ENCODE measurements at regions not wholly inside any gene's neighbourhood (a gene's known extent, or its start where the extent isn't known, plus 50 kb on each side); places are given as distances from the start of the nearest gene placed in this dataset.

DNA sequence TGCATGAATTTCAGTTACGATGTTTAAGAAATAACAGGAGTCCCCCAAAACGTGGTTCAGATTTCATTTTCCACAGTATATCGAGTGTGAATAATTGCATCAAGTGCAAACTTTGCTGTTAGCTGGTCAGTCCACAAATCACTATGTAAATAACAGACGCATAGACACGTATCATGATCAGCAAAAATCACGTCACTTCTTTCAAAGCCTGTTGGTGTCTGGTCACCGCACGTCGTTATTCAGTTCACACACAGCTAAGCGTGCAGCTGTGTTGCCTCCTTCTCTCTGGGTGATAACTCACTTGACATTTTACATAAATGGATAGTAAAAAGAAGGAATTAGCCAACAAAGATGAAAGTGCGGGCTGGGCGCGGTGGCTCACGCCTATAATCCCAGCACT, 126.8 kb upstream of the MED13L start:
- no peaks in the 10 kb centered on the region for H3K27me3 ChIP-seq (ENCODE audit: insufficient read depth, low read length)
- H3K4me3 ChIP-seq (ENCODE audit: low read depth, low read length) = no peak overlapping the region
- H3K79me2 ChIP-seq (ENCODE audit: control insufficient read depth, insufficient read depth, low read length, unreplicated experiment) = no peaks in the 10 kb centered on the region
- H3K27ac ChIP-seq (ENCODE audit: low read depth, low read length) = no peak overlapping the region
- no peaks in the 10 kb centered on the region for H3K36me3 ChIP-seq (ENCODE audit: insufficient read depth, low read length)
- H2AFZ ChIP-seq (ENCODE audit: low read length, unreplicated experiment) = no peak overlapping the region
- H3K4me1 ChIP-seq (ENCODE audit: control insufficient read depth, insufficient read depth, low read length, unreplicated experiment) = peaks cover 25% of the 10 kb centered on the region

DNA sequence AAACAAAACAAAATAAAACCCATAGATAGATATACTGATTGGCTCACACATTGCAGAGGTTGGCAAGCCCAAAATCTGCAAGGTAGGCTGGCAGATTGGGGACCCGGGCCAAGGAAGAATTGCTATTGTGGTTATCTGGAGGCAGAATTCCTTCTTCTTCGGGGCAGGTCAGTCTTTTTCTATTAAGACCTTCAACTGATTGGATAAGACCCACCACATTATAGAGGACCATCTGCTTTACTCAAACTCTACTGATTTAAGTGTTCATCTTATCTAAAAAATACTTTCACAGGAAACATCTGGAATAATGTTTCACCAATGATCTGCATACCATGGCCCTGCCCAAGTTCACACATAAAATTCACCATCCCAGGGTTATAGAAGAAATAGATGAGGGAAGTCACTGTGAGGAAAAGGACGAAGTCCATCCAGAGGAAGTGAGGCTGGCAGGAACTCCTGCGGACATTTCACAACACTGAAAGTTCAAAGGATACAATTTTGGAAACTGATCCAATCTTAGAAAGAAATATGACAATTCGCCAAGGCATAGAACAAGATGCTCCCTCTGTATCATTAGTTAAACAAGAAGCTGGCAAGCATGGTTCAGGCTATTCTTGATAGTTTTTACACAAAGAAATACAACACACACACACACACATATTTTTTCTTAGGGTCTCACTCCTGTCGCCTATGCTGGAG, 127.6 kb upstream of the MED13L start:
- Histone ChIP-seq H2AFZ (ENCODE audit: low read length, unreplicated experiment) (no peak overlapping the region), H3K27ac (ENCODE audit: low read depth, low read length) (no peak overlapping the region), H3K79me2 (ENCODE audit: control insufficient read depth, insufficient read depth, low read length, unreplicated experiment) (no peaks in the 10 kb centered on the region)

DNA sequence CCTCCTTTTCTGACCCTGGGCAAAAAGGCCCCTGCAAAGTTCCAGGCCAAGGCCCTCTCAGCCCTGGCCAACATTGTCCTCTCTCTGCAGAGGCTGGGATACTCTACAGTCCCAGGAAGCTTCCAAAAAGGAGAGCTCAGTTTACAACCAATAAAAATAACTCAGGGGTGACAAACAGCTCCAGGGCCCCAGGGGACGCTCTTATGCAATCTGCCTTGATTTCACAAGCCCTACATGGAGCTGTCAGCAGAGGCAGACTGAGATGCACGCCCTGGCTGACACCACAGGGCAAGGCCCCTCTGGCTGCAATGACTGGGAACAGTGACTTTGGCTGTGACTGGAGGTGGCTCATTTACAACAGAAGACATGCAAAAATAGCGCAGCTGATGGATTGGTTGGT, 129.0 kb upstream of the MED13L start:
- no peak overlapping the region for H3K4me3 ChIP-seq (ENCODE audit: low read depth, low read length)
- no peaks in the 10 kb centered on the region for H3K27me3 ChIP-seq (ENCODE audit: insufficient read depth, low read length)
- no peak overlapping the region for H2AFZ ChIP-seq (ENCODE audit: low read length, unreplicated experiment)
- H3K4me1 ChIP-seq (ENCODE audit: control insufficient read depth, insufficient read depth, low read length, unreplicated experiment) = peaks cover 33% of the 10 kb centered on the region
- H3K36me3 ChIP-seq (ENCODE audit: insufficient read depth, low read length) = no peaks in the 10 kb centered on the region
- no peaks in the 10 kb centered on the region for H3K79me2 ChIP-seq (ENCODE audit: control insufficient read depth, insufficient read depth, low read length, unreplicated experiment)
- no peak overlapping the region for H3K27ac ChIP-seq (ENCODE audit: low read depth, low read length)

More for the DNA sequence above, 127.6 kb upstream of the MED13L start:
- no peak overlapping the region for H3K4me3 ChIP-seq (ENCODE audit: low read depth, low read length)
- H3K27me3 ChIP-seq (ENCODE audit: insufficient read depth, low read length) = no peaks in the 10 kb centered on the region
- H3K4me1 ChIP-seq (ENCODE audit: control insufficient read depth, insufficient read depth, low read length, unreplicated experiment) = peaks cover 25% of the 10 kb centered on the region
- no peaks in the 10 kb centered on the region for H3K36me3 ChIP-seq (ENCODE audit: insufficient read depth, low read length)

DNA sequence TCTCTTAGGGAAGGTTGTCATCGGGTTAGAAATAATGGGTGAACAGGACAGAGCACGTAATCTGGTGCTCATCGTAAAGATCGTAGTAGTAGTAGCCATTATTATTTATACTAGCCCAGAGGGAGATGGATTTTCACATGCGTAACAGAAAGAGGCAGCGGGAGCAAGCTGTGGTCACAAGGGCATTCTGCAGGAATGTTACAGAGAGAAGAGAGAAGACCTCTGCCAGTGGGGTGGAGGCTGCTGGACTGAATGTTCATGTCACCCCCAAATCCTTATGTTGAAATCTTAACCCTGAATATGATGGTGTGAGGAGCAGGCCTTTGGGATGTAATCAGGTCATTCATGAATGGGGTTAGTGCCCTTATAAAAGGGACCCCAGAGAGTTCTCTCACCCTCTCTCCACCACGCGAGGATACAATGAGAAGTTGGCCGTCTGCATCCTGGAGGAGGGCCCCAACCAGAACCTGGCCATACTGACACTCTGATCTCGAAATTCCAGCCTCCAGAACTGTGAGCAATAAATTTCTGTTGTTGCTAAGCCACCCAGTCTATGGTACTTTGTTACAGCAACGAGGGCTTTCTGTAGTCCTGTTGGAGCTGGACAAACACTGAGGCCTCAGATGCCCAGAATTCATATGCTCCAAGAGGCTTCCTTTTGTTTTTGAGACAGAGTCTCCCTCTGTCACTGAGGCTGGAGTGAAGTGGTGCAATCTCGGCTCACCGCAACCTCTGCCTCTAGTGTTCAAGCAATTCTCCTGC, 131.2 kb upstream of the MED13L start:
- no peak overlapping the region for H3K27ac ChIP-seq (ENCODE audit: low read depth, low read length)
- no peaks in the 10 kb centered on the region for H3K27me3 ChIP-seq (ENCODE audit: insufficient read depth, low read length)
- no peak overlapping the region for H2AFZ ChIP-seq (ENCODE audit: low read length, unreplicated experiment)
- no peaks in the 10 kb centered on the region for H3K36me3 ChIP-seq (ENCODE audit: insufficient read depth, low read length)
- H3K4me1 ChIP-seq (ENCODE audit: control insufficient read depth, insufficient read depth, low read length, unreplicated experiment) = peaks cover 33% of the 10 kb centered on the region
- no peaks in the 10 kb centered on the region for H3K79me2 ChIP-seq (ENCODE audit: control insufficient read depth, insufficient read depth, low read length, unreplicated experiment)
- H3K4me3 ChIP-seq (ENCODE audit: low read depth, low read length) = no peak overlapping the region

DNA sequence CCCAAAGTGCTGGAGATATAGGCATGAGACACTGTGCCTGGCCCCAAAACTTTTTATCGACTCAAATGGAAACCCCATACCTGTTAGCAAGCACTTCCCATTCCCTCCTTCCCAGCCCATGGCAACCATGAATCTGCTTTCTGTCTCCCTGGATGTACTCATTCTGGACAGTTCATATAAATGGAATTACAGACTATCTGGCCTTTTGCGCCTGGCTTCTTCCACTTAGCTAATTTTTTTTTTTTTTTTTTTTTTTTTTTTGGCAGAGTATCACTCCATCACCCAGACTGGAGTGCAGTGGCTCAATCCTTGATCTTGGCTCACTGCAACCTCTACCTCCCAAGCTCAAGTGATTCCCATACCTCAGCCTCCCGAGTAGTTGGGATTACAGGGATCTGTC, 134.5 kb upstream of the MED13L start:
- Histone ChIP-seq H3K79me2 (ENCODE audit: control insufficient read depth, insufficient read depth, low read length, unreplicated experiment) (no peaks in the 10 kb centered on the region), H3K36me3 (ENCODE audit: insufficient read depth, low read length) (no peaks in the 10 kb centered on the region), H3K4me3 (ENCODE audit: low read depth, low read length) (no peak overlapping the region), H3K4me1 (ENCODE audit: control insufficient read depth, insufficient read depth, low read length, unreplicated experiment) (peaks cover 15% of the 10 kb centered on the region), H2AFZ (ENCODE audit: low read length, unreplicated experiment) (no peak overlapping the region), H3K27me3 (ENCODE audit: insufficient read depth, low read length) (no peaks in the 10 kb centered on the region), H3K27ac (ENCODE audit: low read depth, low read length) (no peak overlapping the region)

DNA sequence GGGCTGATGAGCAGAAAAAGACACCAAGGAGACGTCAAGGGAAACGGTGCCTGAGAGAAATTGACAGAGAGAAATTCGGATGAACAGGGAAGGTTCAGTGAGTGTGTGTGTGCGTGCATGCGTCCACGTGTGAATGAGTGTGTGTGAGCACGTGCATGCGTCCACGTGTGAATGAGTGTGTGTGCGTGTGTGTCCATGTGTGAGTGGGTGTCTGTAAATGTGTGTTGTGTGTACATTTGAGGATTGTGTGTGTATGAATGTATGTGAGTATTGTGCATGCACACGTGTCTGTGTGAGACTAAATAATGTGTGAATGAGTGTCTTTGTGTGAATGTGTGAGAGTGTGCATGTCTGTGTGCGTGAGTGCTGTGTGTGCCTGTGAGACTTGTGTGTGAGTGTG, 137.4 kb upstream of the MED13L start:
- H3K36me3 ChIP-seq (ENCODE audit: insufficient read depth, low read length) = no peaks in the 10 kb centered on the region
- H3K27ac ChIP-seq (ENCODE audit: low read depth, low read length) = no peak overlapping the region
- H3K4me3 ChIP-seq (ENCODE audit: low read depth, low read length) = no peak overlapping the region
- H2AFZ ChIP-seq (ENCODE audit: low read length, unreplicated experiment) = no peak overlapping the region
- H3K27me3 ChIP-seq (ENCODE audit: insufficient read depth, low read length) = no peaks in the 10 kb centered on the region
- peaks cover 8% of the 10 kb centered on the region for H3K4me1 ChIP-seq (ENCODE audit: control insufficient read depth, insufficient read depth, low read length, unreplicated experiment)
- no peaks in the 10 kb centered on the region for H3K79me2 ChIP-seq (ENCODE audit: control insufficient read depth, insufficient read depth, low read length, unreplicated experiment)

DNA sequence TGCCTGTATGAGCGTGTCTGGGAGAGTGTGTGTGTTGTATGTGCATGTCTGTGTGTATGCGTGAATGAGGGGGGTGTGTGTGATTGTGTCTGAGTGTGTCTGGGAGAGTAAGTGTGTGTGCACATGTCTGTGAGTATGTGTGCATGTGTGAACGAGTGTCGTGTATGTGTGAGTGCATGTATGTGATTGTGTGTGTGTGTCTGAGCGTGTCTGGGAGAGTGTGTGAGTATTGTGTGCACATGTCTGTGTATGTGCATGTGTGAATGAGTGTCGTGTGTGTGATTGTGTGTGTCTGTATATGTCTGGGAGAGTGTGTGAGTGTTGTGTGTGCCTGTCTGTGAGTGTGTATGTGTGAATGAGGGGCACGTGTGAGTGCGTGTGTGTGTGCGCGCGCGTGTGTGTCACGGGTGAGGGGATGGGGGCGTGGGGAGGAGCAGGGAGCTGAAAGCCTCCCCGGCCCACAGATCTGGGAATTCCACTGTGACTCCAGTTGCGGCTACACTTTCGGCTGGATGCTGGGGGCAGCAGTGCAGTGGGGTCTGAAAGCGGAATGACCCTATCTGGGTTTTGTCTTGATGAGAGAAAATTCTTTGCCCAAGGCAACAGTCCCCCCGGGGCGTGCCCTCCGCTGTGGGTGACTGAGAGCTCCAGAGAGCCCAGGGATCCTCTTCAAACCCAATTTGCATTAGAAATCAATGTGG, 138.1 kb upstream of the MED13L start:
- Histone ChIP-seq H2AFZ (ENCODE audit: low read length, unreplicated experiment) (no peak overlapping the region), H3K4me3 (ENCODE audit: low read depth, low read length) (no peak overlapping the region), H3K4me1 (ENCODE audit: control insufficient read depth, insufficient read depth, low read length, unreplicated experiment) (peaks cover 6% of the 10 kb centered on the region), H3K27me3 (ENCODE audit: insufficient read depth, low read length) (no peaks in the 10 kb centered on the region), H3K36me3 (ENCODE audit: insufficient read depth, low read length) (no peaks in the 10 kb centered on the region), H3K27ac (ENCODE audit: low read depth, low read length) (no peak overlapping the region), H3K79me2 (ENCODE audit: control insufficient read depth, insufficient read depth, low read length, unreplicated experiment) (no peaks in the 10 kb centered on the region)

DNA sequence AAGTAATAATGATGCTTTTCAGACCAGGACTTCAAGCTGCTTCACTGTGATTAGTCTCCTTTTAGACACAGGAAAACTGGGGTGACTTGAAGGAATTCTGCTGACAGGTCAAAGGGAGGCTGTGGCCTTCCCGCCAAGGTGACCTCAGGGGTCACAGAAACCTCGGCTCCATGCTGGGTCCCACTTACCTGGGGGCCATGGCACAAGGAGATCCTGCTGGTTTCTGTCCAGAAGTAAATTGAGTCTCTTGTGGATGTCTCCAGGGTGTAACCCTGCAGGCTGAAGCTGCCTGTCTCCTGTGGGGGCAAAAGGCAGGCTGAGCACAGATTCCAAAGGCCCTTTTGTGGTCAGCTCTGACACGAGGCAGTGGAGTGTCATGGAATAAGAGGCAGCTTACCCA, 138.7 kb upstream of the MED13L start:
- Histone ChIP-seq H3K4me1 (ENCODE audit: control insufficient read depth, insufficient read depth, low read length, unreplicated experiment) (no peaks in the 10 kb centered on the region), H3K27ac (ENCODE audit: low read depth, low read length) (no peak overlapping the region), H3K27me3 (ENCODE audit: insufficient read depth, low read length) (no peaks in the 10 kb centered on the region), H3K36me3 (ENCODE audit: insufficient read depth, low read length) (no peaks in the 10 kb centered on the region), H3K79me2 (ENCODE audit: control insufficient read depth, insufficient read depth, low read length, unreplicated experiment) (no peaks in the 10 kb centered on the region), H2AFZ (ENCODE audit: low read length, unreplicated experiment) (no peak overlapping the region), H3K4me3 (ENCODE audit: low read depth, low read length) (no peak overlapping the region)

DNA sequence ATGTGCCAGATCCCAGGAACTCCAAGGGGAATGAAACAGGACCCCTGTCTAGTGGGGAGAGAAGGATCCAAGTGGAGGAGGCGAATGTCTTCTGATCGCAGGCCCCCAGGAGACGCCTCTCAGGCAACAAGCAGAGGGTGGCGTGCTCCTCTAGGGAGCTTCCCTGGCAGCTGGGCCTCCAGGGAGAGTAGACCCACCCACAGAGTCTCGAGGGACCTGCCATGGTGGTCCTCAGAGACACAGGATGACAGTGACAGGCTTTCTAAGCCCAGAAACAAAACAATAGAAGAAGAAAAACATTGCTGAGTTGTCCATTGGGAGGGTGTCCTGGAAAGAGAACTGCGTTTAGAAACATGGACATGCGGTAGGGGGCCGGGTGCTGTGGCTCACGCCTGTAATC, 140.6 kb upstream of the MAP1LC3B2 start:
- Histone ChIP-seq H3K79me2 (ENCODE audit: control insufficient read depth, insufficient read depth, low read length, unreplicated experiment) (no peaks in the 10 kb centered on the region), H3K36me3 (ENCODE audit: insufficient read depth, low read length) (no peaks in the 10 kb centered on the region), H2AFZ (ENCODE audit: low read length, unreplicated experiment) (no peak overlapping the region), H3K27ac (ENCODE audit: low read depth, low read length) (no peak overlapping the region), H3K4me1 (ENCODE audit: control insufficient read depth, insufficient read depth, low read length, unreplicated experiment) (peaks cover 8% of the 10 kb centered on the region), H3K27me3 (ENCODE audit: insufficient read depth, low read length) (no peaks in the 10 kb centered on the region), H3K4me3 (ENCODE audit: low read depth, low read length) (no peak overlapping the region)

DNA sequence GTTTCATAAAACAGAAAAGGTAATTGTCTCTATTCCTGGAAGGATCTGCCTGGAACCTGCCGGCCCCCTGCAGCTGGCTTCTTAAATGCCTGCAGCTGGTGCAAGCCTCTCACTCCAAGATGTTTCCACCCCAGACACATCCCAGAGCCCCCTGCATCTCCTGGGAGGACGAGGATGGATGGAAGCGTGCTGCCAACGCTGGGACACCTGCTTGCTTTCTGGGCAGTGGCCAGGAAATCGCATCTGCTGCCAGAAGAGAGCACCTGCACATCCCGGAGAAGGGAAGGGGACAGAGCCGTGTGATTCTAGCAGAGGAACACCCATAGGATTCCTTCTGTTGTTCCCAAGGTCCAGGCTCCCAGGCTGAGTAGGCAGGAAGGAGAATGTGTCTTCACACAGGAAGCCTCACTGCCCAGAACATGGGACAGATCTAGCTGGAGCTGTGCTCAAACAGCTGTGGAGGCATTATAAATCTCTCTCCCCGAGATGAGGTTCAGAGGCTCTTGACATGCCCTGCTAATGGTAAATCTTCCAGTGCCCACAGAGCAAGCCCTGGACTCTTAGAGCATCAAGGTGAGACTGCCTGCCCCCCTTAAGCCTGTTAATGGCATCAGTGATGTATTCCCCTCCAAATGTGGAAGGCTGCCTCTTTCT, 138.8 kb upstream of the MAP1LC3B2 start:
- Histone ChIP-seq H3K4me1 (ENCODE audit: control insufficient read depth, insufficient read depth, low read length, unreplicated experiment) (peaks cover 8% of the 10 kb centered on the region), H3K27me3 (ENCODE audit: insufficient read depth, low read length) (no peaks in the 10 kb centered on the region), H3K27ac (ENCODE audit: low read depth, low read length) (no peak overlapping the region), H2AFZ (ENCODE audit: low read length, unreplicated experiment) (no peak overlapping the region), H3K79me2 (ENCODE audit: control insufficient read depth, insufficient read depth, low read length, unreplicated experiment) (no peaks in the 10 kb centered on the region), H3K36me3 (ENCODE audit: insufficient read depth, low read length) (no peaks in the 10 kb centered on the region), H3K4me3 (ENCODE audit: low read depth, low read length) (no peak overlapping the region)

All from ACC112 (cell line).